Hematopoietic multipotent progenitor cell (in vitro differentiated cells): ENCODE measurements at regions not wholly inside any gene's neighbourhood (a gene's known extent, or its start where the extent isn't known, plus 50 kb on each side); places are given as distances from the start of the nearest gene placed in this dataset.
"Not testable (repeated sequence)": the region's sequence is repeated elsewhere in the genome, so short reads cannot be mapped to it uniquely, and the experiment has no call there.

Source experiments
- DNase-seq, 3 donors: peaks; one replicate each; pipeline ENCODE4 v3.0.0-alpha.2; 2011 to 2015; ENCODE audit warnings: low read depth in 2 of 3, low spot score in 2 of 3

DNA sequence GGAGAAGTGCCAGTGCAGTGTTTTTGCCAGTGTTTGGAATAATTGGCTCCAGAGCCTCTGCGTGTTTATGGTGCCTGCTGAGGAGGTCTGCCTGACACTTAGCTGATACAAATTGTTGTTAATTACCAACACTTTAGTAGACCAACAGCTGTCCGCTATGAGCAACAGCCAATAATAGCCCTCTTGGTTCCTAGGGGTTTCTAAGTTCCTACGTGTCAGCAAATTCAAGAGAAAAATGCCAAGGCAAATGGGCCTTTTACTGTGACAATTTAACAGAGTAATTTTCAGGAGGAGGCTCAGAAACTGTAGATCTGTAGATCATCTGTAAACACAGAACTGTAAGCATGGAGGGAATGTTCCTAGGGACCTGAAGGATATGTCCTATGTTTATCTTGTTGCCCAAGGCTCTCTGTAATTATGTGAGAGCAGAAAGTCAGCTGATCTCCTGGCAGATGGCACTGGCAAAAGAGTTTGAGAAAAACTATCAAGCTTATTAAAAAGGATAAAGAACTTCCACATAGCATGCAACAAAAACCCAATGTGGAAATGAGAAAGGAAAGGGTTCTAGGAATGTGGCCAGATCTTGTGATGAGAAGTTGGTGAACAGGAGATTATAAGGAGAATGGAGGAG is 157.7 kb downstream of the GJA1 start:
- no peak for DNase-seq

DNA sequence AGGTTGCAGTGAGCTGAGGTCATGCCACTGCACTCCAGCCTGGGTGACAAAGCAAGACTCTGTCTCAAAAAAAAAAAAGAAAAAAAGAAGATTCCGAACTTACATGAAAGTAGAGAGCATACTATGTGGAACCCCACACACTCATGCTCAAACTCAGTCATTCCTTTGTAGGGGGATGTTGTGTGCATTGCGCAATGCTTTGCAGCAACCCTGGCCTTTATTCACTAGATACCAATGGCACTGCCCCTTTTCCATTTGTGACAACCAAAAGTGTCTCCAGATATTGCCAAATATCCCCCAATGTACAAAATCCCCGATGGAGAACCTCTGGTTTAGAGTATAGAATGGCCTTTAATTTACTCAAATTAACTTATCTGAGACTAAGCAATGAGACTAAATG is 158.6 kb downstream of the GJA1 start:
- DNase-seq = no peak

DNA sequence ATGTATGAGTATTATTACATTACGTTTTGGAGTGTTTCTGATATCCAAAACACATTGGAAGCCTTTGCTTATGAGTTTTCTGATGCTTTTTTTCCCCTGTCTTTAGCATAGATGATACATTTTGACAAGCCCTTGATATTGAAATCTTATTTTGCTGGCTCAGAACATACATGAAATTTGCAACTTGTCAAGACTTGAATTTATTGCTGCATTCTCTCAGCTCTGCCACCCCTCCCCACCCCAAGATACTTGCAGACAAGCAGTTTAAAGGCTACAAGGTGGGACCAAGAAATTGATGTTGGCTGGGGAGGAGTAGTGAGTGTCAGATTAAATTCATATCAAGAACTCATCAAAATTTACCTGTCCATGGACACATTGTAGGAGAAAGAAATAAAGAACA is 160.2 kb downstream of the GJA1 start:
- no peak for DNase-seq

DNA sequence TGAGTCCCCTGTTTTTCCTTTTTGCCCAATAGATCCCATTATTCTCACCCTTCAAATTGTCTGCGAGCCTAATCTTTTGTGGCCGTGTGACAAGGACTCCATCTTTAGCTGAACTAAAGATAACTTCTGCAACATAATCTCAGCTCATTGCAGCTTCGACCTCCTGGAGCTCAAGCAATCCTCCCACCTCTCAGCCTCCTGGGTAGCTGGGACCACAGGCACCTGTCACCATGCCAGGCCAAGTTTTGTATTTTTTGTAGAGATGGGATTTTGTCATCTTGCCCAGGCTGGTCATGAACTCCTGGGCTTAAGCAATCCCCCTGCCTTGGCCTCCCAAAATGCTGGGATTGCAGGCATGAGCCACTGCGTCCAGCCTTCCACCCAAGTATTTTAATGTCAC is 161.0 kb downstream of the GJA1 start:
- no peak for DNase-seq

DNA sequence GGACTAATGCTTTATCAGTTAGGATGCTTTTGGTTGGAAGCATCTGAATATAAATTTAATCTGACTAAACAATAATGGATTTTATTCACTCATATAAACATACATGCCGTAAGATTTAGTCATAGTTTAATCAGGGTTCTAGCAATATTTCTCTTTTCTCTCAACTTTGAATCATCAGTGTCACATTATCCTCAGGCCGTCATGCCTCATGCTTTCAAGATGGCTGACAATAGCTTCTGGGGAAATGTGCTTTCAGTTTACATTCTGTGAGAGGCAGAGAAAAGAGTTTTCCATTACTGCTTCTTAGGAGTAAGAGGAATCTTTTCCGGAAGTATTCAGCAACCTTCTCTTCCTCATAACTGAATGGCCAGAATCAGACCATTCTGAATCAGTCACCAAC is 162.2 kb downstream of the GJA1 start:
- no peak for DNase-seq

DNA sequence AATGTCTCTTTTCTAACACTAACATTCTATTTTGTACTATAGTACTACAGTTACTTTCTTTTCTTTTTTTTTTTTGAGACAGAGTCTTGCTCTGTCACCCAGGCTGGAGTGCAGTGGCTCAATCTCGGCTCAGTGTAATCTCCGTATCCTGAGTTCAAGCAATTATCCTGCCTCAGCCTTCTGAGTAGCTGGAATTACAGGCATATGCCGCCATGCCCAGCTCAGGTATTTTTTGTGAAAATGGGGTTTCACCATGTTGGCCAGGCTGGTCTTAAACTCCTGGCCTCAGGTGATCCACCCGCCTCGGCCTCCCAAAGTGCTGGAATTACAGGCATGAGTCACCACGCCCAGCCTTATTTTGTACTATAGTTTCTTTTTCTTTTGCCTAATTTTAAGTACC is 163.9 kb downstream of the GJA1 start:
- not testable (repeated sequence) for DNase-seq

DNA sequence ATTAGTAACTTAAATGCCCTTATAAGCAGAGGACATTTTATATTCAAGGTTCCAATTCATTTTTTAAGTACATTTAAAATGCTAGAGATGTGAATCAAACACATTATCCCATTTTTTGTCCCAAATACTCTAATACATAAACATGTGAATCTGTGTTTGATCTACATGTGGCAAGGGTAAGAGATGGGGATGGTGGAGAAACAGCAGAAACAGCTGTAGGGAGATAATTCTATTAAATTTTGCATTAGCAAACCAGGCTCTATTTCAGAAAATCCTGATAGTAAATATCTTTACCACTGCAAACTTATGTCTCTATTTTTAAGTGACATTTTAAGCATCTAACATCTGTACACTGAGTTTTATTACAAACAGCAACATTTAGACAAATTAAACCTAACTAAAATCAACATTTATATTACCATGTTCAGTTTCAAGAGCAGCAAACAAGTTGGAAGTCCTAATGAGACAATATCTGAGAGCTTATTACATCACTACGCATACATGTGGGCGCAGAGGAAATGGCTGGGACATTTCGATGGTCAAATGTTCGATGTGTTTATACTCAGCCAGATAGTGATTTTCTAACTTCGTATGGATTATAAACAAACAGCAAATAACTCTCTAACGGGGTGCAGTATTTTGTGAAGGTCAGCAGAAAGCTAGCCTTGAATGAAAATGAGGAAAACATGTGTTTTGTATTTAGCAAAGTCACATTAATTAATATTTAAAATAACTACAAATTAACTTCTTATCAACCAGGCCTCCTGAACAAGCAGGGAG is 165.1 kb downstream of the GJA1 start:
- no peak for DNase-seq

DNA sequence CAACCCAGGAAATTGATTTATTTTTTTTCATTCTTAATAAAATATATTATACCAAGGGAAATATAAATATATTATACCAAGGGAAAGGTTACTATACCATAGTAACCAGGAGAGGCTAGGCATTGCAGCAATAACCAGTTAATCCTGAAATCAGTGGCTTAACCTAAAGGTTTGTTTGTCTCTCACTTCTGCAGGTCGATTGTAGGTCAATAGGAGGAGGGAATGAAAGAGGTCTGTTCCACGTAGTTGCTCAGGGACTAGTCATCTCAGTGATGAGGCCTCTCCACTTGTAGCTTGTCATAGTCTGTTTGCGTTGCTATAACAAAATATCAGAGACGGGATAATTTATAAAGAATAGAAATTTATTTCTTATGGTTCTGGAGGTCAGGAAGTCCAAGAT is 168.0 kb downstream of the GJA1 start:
- DNase-seq = no peak

DNA sequence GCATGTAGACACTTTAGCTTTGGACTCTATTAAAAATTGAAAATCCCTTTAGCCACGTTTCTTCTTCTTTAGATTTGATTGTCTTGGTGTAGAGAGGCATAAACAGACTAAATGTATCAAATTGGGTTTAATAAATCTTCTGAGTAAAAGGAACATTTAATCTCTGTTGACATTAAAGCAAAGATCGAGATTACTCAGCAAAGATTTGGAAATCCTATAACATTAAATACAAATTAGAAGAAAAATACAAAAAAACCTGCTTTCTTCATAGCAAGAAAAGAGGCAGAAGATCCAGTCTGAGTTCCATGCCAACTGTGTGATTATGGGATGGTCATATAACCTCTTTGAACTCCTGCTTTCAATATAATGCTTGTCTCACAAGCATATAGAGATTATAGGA is 172.3 kb downstream of the GJA1 start:
- no peak for DNase-seq

DNA sequence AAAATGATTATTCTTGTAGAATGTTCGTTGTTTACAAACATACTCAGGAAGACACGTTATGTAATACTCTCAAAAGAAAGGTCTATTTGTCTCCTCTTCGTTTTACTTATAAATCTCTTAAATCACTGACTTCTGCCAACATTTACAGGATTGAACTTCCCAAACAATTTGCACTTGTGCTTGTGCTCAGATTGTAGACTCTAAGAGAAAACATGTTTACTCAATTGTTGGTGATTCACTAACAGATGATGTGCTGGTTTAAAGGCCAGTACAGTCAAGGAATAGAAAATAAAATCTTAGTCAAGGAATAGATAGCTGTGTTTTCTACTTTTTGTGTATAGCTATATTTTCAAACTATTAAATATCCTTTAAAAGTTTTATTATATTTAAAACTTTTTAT is 172.8 kb downstream of the GJA1 start:
- no peak for DNase-seq

DNA sequence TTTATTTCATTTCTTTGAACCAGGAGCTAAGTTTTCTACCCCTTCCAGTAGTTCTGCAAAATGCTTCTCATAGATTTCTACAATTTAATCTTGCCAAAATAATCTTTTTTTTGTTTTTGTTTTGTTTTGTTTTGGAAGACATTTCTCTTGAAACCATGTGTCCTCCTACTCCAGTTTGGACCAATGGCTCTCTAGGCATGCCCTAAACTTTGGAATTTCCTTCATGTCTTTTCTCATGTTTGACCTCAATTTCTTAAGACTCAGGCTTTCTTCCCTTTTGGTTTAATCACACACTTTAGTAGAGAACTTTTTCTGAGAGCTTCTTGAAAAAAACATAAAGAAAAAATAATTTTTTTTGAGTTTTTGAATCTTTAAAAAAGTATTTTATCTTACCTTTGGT is 173.8 kb downstream of the GJA1 start:
- DNase-seq = no peak

DNA sequence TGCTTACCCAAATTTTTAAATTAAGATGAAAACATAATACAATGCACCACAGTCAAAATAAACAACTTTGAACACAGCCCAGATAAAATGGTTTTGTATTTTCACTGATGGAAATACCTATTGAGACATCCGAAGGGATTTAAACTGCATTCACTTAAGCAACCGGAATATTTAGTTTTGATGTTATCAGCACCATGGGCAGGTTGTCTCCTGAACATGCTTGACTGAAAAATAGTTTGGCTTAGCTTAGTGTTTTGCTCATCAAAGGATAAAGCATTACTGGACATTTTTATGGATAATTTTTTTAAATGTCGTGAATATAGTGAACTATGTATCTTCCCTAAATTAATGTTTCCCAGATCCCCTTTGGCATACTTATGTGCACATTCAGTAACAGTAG is 177.5 kb downstream of the GJA1 start:
- no peak for DNase-seq

DNA sequence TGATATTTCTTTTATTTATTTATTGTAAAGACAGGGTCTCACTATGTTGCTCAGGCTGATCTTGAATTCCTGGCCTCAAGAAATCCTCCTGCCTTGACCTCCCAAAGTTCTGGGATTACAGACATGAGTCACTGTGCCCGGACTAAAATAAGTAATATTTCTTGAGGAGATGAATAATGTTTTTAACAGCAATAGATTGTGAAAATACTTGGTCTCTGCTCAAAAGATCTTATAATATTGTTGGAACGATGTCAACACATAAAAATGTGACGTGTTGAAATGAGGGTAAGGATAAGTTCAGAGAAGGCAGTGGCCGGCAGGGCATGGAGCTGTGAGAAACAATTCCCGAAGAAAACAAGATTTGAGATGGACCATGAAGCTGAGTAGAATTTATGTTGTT is 178.7 kb downstream of the GJA1 start:
- no peak for DNase-seq

DNA sequence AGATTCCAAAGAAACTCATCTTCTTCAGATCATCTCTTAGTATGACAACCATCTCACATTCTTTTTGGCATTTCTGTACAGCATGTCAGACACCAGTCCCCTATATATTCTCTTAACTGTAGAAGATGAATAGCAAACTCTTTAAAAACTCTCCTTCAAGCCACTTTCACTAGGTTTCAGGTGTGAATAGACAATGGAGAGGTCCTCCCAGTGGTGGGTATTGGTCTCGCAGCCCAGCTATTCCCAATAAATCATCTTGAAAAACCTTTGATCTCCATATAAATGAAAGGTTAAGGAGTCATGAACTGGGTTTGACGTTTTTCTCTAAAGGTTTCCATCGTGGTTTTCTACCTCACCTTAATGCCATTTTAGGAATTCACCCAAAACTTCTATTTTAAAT is 180.0 kb downstream of the GJA1 start:
- no peak for DNase-seq

DNA sequence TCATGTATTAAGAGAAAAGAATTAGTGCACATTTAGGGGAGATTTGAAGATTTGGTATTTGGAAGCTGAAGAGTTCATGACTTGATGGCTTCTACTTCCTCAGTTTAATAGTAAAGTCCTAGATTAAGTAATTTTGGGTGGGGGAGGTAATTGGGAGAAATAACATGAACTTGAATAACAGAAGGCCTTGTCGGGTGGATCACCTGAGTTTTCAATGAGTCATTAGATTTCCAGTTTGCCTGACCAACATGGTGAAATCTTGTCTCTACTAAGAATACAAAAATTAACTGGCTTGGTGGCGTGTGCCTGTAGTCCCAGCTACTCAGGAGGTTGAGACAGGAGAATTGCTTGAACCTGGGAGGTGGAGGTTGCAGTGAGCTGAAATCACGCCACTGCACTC is 181.0 kb downstream of the GJA1 start:
- DNase-seq = no peak

DNA sequence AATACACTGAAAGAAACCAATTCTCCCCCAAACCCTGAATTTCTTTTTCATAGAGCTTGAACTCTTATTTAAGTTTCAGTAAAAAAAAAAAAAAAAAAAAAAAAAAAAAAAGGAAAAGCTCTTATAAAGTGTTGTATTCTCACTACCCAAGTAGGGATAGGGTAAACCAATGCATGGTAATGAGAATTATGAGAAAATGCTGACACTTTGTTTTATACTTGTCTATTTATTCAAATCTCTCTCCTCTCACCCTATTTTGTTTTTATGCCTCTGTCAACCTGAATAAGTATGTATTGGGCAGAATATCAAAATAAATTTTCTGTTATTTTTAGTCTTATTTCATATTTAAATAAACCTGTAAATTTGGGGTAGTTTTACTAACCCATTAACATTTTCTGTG is 181.9 kb downstream of the GJA1 start:
- DNase-seq = no peak

DNA sequence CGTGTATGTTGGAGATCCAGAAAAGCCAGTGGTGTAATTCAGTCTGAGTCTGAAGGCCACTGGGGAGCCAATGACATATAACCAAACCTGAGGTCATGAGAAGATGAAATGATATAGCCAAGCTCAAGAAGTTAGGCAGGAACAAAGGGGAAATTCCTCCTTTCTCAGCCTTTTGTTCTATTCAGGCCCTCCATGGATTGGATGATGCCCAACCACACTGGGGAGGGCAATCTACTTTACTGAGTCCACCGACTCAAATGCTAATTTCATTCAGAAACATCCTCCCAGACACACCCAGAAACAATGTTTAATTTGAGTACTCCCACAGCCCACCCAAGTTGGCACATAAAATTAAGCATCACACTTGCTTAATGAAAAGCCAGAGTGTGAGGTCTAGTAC is 183.6 kb downstream of the GJA1 start:
- no peak for DNase-seq

DNA sequence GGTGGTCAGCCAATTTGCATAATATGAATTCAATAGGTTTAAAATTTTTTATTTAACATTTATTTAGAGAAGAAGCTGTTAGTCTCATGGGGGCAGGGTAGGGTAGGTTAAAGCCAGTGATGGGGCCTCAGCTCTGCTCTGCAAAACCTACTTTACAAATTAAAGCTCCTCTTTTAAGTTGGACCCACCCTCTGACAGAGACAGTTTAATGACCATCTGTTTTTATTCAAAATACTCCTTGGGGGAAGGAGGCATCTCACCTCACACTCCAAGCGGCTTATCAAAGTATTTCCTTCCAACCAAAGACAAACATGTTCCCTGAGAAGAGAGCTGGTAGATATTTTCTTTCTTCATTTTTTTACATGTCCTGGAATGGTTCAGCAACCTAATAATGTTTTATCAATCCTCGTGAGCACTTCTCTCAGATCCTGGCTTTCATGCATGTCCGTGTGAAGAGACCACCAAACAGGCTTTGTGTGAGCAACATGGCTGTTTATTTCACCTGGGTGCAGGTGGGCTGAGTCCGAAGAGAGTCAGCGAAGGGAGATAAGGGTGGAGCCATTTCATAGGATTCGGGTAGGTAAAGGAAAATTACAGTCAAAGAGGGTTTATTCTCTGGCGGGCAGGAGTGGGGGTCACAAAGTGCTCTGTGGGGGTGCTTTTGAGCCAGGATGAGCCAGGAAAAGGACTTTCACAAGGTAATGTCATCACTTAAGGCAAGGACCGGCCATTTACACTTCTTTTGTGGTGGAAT is 184.7 kb downstream of the GJA1 start:
- no peak for DNase-seq

DNA sequence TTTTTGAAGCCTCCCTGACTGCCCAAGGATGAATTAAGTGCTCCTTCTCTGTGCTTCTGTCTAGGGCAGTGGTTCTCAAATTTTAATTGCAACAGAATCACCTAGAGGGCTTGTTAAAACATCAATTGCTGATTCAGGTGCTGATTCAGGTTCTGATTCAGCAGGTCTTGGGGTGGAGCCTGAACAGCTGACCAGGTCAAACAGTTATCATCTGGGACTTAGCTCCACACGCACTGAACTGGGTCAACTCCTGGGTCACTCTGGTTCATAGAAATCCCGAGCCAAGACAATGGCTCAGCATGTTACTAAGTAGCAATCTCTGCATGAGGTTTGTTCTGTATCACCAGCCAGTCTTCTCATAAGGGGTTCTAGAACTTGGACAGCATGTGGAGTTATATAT is 192.3 kb downstream of the GJA1 start:
- DNase-seq = no peak

DNA sequence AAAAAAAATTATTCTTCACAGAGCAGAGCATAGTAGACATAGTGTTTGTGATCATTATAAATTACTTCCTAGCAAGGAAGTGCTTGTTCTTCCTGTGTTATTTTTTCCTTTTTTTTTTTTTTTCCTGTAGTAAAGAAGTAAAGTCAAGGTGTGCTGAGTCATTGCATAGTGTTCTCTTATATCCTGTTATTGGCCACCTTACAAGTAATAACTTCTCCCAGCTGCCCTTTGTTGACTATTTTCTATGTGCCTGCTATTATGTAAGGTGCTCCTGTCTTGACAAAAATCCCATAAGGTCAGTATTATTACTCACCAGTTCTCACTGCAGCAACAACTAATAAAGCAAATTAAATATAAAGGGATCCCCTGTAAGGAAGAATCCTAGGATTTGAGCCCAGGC is 195.3 kb downstream of the GJA1 start:
- no peak for DNase-seq

DNA sequence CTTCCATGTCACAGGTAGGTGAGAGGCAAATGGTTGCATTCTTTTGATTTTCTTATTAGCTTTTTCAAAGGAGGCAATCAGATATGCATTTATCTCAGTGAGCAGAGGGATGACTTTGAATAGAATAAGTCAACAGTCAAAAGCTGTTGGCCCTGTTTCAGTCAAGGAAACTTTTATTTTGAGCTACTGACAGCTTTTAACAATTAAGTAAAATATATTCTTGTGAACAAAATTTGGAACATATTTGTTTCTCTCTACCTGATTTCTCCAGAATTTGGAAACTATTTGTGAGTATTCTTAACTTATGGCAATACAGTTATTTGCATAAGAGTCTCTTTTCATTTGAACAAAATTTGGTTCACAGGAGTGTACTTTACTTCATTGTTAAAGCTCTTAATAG is 196.3 kb downstream of the GJA1 start:
- DNase-seq = not testable (repeated sequence)

DNA sequence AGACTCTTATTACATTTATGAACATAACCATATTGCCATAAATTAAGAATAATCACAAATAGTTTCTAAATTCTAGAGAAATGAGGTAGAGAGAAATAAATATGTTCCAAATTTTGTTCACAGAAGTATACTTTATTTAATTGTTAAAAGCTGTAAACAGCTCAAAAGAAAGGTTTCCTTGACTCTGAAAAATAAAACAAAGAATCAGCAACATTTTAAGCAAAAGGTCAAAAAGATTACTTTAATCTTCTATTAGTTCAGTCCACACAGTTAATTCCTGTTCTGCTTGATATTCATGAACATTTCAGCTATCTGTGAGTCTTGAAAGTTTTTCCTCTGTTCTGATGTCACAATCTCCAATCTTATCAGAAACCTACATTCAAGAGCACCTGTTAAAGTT is 197.9 kb downstream of the GJA1 start:
- DNase-seq = no peak
